DND-41 (cell line): ENCODE measurements at regions not wholly inside any gene's neighbourhood (a gene's known extent, or its start where the extent isn't known, plus 50 kb on each side); places are given as distances from the start of the nearest gene placed in this dataset.
"Not testable (repeated sequence)": the region's sequence is repeated elsewhere in the genome, so short reads cannot be mapped to it uniquely, and the experiment has no call there.

Experiments used
- ATAC-seq: fragments of 200-7000 bp; cut with Tn5 transposase; 3 replicates; pipeline ENCODE4 v1.9.1; 2021; ENCODE audit warnings: low read depth; ENCODE audit not compliant: insufficient read depth
- DNase-seq: peaks from one replicate; pipeline ENCODE4 v3.0.0-alpha.2; 2020
- H2AFZ ChIP-seq: 2 replicates; pipeline ENCODE4 v1.6.0; 2012; ENCODE audit warnings: low read depth, low read length
- H3K27ac ChIP-seq: 2 replicates; pipeline ENCODE4 v1.5.1; 2012; ENCODE audit warnings: low read length, inconsistent platforms
- H3K27me3 ChIP-seq: fragments of 200-600 bp; sonication (generic); 2 replicates; pipeline ENCODE4 v1.6.0; 2012; ENCODE audit warnings: low read length, mild to moderate bottlenecking, inconsistent platforms; ENCODE audit not compliant: insufficient read depth, poor library complexity
- H3K36me3 ChIP-seq: 2 replicates; pipeline ENCODE4 v1.5.1; 2012; ENCODE audit warnings: low read length, inconsistent platforms; ENCODE audit not compliant: insufficient read depth
- H3K4me1 ChIP-seq: 2 replicates; pipeline ENCODE4 v1.5.1; 2012; ENCODE audit warnings: mild to moderate bottlenecking, low read length; ENCODE audit not compliant: insufficient read depth
- H3K4me2 ChIP-seq: 2 replicates; pipeline ENCODE4 v1.6.0; 2012; ENCODE audit warnings: mild to moderate bottlenecking, moderate library complexity, low read length, inconsistent platforms; ENCODE audit not compliant: insufficient read depth
- H3K4me3 ChIP-seq, 2 experiments: fragments of 200-600 bp in 1 of 2; shearing (Covaris generic) in 1 of 2; 2 replicates each; pipeline ENCODE4 v1.5.1; 2012 to 2016; ENCODE audit warnings: inconsistent platforms in 2 of 2, low read length in 2 of 2, mild to moderate bottlenecking in 2 of 2, low read depth in 1 of 2, moderate library complexity in 1 of 2
- H3K79me2 ChIP-seq: 2 replicates; pipeline ENCODE4 v1.6.0; 2012; ENCODE audit warnings: low read length, inconsistent platforms; ENCODE audit not compliant: insufficient read depth
- H3K9ac ChIP-seq: 2 replicates; pipeline ENCODE4 v1.6.0; 2012; ENCODE audit warnings: low read depth, mild to moderate bottlenecking, inconsistent platforms, low read length, moderate library complexity
- H3K9me3 ChIP-seq: 2 replicates; pipeline ENCODE4 v1.5.1; 2012; ENCODE audit warnings: low read length, moderate library complexity, mild to moderate bottlenecking, inconsistent platforms; ENCODE audit not compliant: insufficient read depth, severe bottlenecking
- H4K20me1 ChIP-seq: 2 replicates; pipeline ENCODE4 v1.6.0; 2012; ENCODE audit warnings: low read length; ENCODE audit not compliant: insufficient read depth
- EZH2 ChIP-seq: IDR thresholded peaks from 3 replicates; pipeline ENCODE4 v1.6.1; 2012; ENCODE audit warnings: borderline replicate concordance, low read depth, mild to moderate bottlenecking, moderate library complexity, low read length, inconsistent platforms; ENCODE audit not compliant: severe bottlenecking
- TF ChIP-seq, protein P1 (sequence below): IDR thresholded peaks from 2 replicates; pipeline ENCODE4 v1.5.1; 2012; ENCODE audit warnings: borderline replicate concordance, low read length, moderate library complexity, mild to moderate bottlenecking; ENCODE audit not compliant: poor library complexity, severe bottlenecking; ENCODE audit errors: extremely low read depth

- TF ChIP-seq, protein P1, sequence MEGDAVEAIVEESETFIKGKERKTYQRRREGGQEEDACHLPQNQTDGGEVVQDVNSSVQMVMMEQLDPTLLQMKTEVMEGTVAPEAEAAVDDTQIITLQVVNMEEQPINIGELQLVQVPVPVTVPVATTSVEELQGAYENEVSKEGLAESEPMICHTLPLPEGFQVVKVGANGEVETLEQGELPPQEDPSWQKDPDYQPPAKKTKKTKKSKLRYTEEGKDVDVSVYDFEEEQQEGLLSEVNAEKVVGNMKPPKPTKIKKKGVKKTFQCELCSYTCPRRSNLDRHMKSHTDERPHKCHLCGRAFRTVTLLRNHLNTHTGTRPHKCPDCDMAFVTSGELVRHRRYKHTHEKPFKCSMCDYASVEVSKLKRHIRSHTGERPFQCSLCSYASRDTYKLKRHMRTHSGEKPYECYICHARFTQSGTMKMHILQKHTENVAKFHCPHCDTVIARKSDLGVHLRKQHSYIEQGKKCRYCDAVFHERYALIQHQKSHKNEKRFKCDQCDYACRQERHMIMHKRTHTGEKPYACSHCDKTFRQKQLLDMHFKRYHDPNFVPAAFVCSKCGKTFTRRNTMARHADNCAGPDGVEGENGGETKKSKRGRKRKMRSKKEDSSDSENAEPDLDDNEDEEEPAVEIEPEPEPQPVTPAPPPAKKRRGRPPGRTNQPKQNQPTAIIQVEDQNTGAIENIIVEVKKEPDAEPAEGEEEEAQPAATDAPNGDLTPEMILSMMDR = no peak
- no peak for TF ChIP-seq EZH2
- ATAC-seq = no peak
Measured at GRCh38 chr9:95570646-95571045, 53.9 kb upstream of the PTCH1 start.

DNA sequence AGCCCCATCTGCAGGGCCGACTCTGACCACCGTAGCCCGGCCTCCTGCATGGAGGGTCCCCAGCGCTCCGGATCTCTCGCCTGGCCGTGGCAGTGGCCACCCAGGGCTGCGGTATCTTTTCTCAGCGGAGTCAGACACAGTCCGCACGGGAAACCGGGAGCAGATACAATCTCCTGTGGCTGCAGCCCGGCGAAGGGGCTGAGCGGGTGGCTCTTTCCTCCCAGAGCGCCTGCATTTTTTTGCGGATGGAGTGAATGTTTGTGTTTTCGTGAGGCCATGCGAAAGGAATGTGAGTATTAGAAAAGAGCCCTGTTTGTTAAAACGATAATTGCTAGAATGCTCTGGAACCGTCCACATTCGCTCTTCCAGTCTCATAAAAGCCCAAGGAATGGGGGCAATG is 53.4 kb upstream of the PTCH1 start:
- ATAC-seq = no peak
- no peak overlapping the region for H3K4me2 ChIP-seq
- TF ChIP-seq, protein P1 = no peak
- TF ChIP-seq EZH2 = no peak
- H3K27ac ChIP-seq = no peak overlapping the region
- no peaks in the 10 kb centered on the region for H4K20me1 ChIP-seq
- H3K9ac ChIP-seq = no peak overlapping the region
- no peaks in the 10 kb centered on the region for H3K9me3 ChIP-seq
- H3K27me3 ChIP-seq = no peaks in the 10 kb centered on the region
- no peaks in the 10 kb centered on the region for H3K4me1 ChIP-seq
- DNase-seq = no peak
- H3K79me2 ChIP-seq = no peaks in the 10 kb centered on the region
- no peaks in the 10 kb centered on the region for H3K36me3 ChIP-seq
- H3K4me3 ChIP-seq = no peak overlapping the region
- H2AFZ ChIP-seq = no peak overlapping the region

More at GRCh38 chr9:95570646-95571045, 53.9 kb upstream of the PTCH1 start:
- Histone ChIP-seq H3K9me3 (no peaks in the 10 kb centered on the region), H3K36me3 (no peaks in the 10 kb centered on the region), H3K4me3 (no peak overlapping the region), H3K27me3 (no peaks in the 10 kb centered on the region), H3K4me1 (no peaks in the 10 kb centered on the region), H3K79me2 (no peaks in the 10 kb centered on the region), H4K20me1 (no peaks in the 10 kb centered on the region), H3K9ac (no peak overlapping the region), H2AFZ (no peak overlapping the region), H3K27ac (no peak overlapping the region), H3K4me2 (no peak overlapping the region)
- no peak for DNase-seq

DNA sequence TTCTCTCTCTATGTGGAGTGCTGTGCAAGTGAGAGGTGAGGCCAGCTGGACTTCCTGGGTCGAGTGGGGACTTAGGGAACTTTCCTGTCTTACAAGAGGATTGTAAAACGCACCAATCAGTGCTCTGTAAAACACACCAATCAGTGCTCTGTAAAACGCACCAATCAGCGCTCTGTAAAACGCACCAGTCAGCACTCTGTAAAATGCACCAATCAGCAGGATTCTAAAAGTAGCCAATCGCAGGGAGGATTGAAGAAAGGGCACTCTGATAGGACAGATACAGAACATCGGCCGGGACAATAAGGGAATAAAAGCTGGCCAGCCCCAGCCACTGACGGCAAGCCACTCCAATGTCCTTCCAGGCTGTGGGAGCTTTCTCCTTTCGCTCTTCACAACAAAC is 52.0 kb upstream of the PTCH1 start:
- DNase-seq, H3K36me3 ChIP-seq, ATAC-seq, H3K4me1 ChIP-seq, H3K4me2 ChIP-seq, H2AFZ ChIP-seq, H3K79me2 ChIP-seq, H3K4me3 ChIP-seq, H3K27ac ChIP-seq, H3K9me3 ChIP-seq, H4K20me1 ChIP-seq, H3K9ac ChIP-seq, H3K27me3 ChIP-seq: not testable (repeated sequence)
